ENCODE measurements at regions not wholly inside any gene's neighbourhood (a gene's known extent, or its start where the extent isn't known, plus 50 kb on each side); places are given as distances from the start of the nearest gene placed in this dataset.

GRCh38 chr4:155481150-155481549 is 104.4 kb upstream of the MAP9 start:
- TF ChIP-seq POLR2A (IDR thresholded peaks at IDR 0.05) (no peak), CTCF (IDR thresholded peaks at IDR 0.05 in 4 of 5, conservative IDR thresholded peaks at IDR 0.05 in 1 of 5) (no peak)

Measured in gastrocnemius medialis (tissue), 4 donors.